Neural cell (in vitro differentiated cells): ENCODE measurements at regions not wholly inside any gene's neighbourhood (a gene's known extent, or its start where the extent isn't known, plus 50 kb on each side); places are given as distances from the start of the nearest gene placed in this dataset.

Source experiments
- H2AFZ ChIP-seq: fragments of 200-600, 300-800 bp; sonication (generic), shearing (Covaris generic); 2 replicates; pipeline ENCODE4 v1.6.0; 2014; ENCODE audit warnings: low read depth, mild to moderate bottlenecking, antibody characterized with exemption, low read length, moderate library complexity
- H3F3A ChIP-seq: fragments of 200-600 bp; shearing (Covaris generic); 2 replicates; pipeline ENCODE4 v1.6.1; 2016; ENCODE audit warnings: mild to moderate bottlenecking, moderate library complexity, mixed read lengths, antibody characterized with exemption, low read length; ENCODE audit not compliant: insufficient read depth, poor library complexity, severe bottlenecking
- H3K27ac ChIP-seq: fragments of 200-600, 300-800 bp; sonication (generic), shearing (Covaris generic); 2 replicates; pipeline ENCODE4 v1.5.1; 2014; ENCODE audit warnings: mild to moderate bottlenecking, low read length, moderate library complexity
- H3K27me3 ChIP-seq: fragments of 300-800, 200-600 bp; sonication (generic), shearing (Covaris generic); 2 replicates; pipeline ENCODE4 v1.6.0; 2014; ENCODE audit warnings: mild to moderate bottlenecking, low read depth, low read length, moderate library complexity; ENCODE audit not compliant: insufficient read depth
- H3K36me3 ChIP-seq: fragments of 300-800, 200-600 bp; sonication (generic), shearing (Covaris generic); 2 replicates; pipeline ENCODE4 v1.5.1; 2014; ENCODE audit warnings: mild to moderate bottlenecking, antibody characterized with exemption, low read length, moderate library complexity; ENCODE audit not compliant: insufficient read depth
- H3K4me2 ChIP-seq: fragments of 300-800, 200-600 bp; sonication (generic), shearing (Covaris generic); 2 replicates; pipeline ENCODE4 v1.6.0; 2014; ENCODE audit warnings: mild to moderate bottlenecking, low read length
- H3K4me3 ChIP-seq: fragments of 300-800, 200-600 bp; sonication (generic), shearing (Covaris generic); 2 replicates; pipeline ENCODE4 v1.5.1; 2014; ENCODE audit warnings: mild to moderate bottlenecking, low read length, moderate library complexity
- H3K79me2 ChIP-seq: fragments of 200-600 bp; shearing (Covaris generic); replicated peaks from 2 replicates; pipeline ENCODE4 v1.6.0; 2014; ENCODE audit warnings: mild to moderate bottlenecking, low read length, moderate library complexity; ENCODE audit not compliant: insufficient read depth
- H3K9ac ChIP-seq: fragments of 300-800, 200-600 bp; sonication (generic), shearing (Covaris generic); 2 replicates; pipeline ENCODE4 v1.6.1; 2016; ENCODE audit warnings: mild to moderate bottlenecking, low read length, mixed read lengths
- H3K9me2 ChIP-seq: fragments of 200-600 bp; shearing (Covaris generic); 2 replicates; pipeline ENCODE4 v1.6.1; 2016; ENCODE audit warnings: mild to moderate bottlenecking, low read length, mixed read lengths; ENCODE audit not compliant: insufficient read depth
- H3K9me3 ChIP-seq: fragments of 200-600, 300-800 bp; sonication (generic), shearing (Covaris generic); 2 replicates; pipeline ENCODE4 v1.6.1; 2016; ENCODE audit warnings: mild to moderate bottlenecking, mixed run types, low read length, moderate library complexity, mixed read lengths
- H4K20me1 ChIP-seq: fragments of 200-600 bp; shearing (Covaris generic); 2 replicates; pipeline ENCODE4 v1.6.1; 2016; ENCODE audit warnings: mild to moderate bottlenecking, mixed run types; ENCODE audit not compliant: insufficient read depth
- CTCF ChIP-seq: fragments of 450-650 bp; IDR thresholded peaks from 2 replicates; pipeline ENCODE4 v1.5.1; 2014; ENCODE audit warnings: antibody characterized with exemption, mild to moderate bottlenecking, moderate library complexity; ENCODE audit not compliant: poor library complexity, severe bottlenecking
- EP300 ChIP-seq: fragments of 450-650 bp; conservative IDR thresholded peaks from 2 replicates; pipeline ENCODE4 v1.6.1; 2014; ENCODE audit warnings: antibody characterized with exemption, mild to moderate bottlenecking, moderate library complexity; ENCODE audit not compliant: poor library complexity, severe bottlenecking
- EZH2 ChIP-seq: fragments of 200-600, 300-800 bp; shearing (Covaris generic), sonication (generic); IDR thresholded peaks from 2 replicates; pipeline ENCODE4 v1.6.1; 2014; ENCODE audit warnings: antibody characterized with exemption, low read length, borderline replicate concordance, mild to moderate bottlenecking; ENCODE audit not compliant: insufficient read depth, poor library complexity, severe bottlenecking
- MXI1 ChIP-seq: fragments of 450-650 bp; conservative IDR thresholded peaks from 2 replicates; pipeline ENCODE4 v1.6.1; 2014; ENCODE audit warnings: antibody characterized with exemption, mild to moderate bottlenecking; ENCODE audit not compliant: poor library complexity, severe bottlenecking
- POLR2AphosphoS5 ChIP-seq: IDR thresholded peaks from 2 replicates; pipeline ENCODE4 v1.6.1; 2012
- RAD21 ChIP-seq: fragments of 450-650 bp; conservative IDR thresholded peaks from 2 replicates; pipeline ENCODE4 v1.6.1; 2014; ENCODE audit warnings: antibody characterized with exemption, mild to moderate bottlenecking, moderate library complexity
- REST ChIP-seq: IDR thresholded peaks from 2 replicates; pipeline ENCODE4 v1.6.1; 2012; ENCODE audit warnings: borderline replicate concordance
- SMC3 ChIP-seq: fragments of 450-650 bp; conservative IDR thresholded peaks from 2 replicates; pipeline ENCODE4 v1.6.1; 2014; ENCODE audit warnings: antibody characterized with exemption, mild to moderate bottlenecking, moderate library complexity; ENCODE audit not compliant: poor library complexity
- TAF1 ChIP-seq: IDR thresholded peaks from 2 replicates; pipeline ENCODE4 v1.6.1; 2012; ENCODE audit warnings: low read depth

- Histone ChIP-seq H2AFZ (no peak overlapping the region), H3K27me3 (no peaks in the 10 kb centered on the region), H3K9me2 (no peaks in the 10 kb centered on the region), H3K4me3 (no peak overlapping the region), H3K4me2 (no peak overlapping the region), H3F3A (no peaks in the 10 kb centered on the region), H3K9me3 (no peaks in the 10 kb centered on the region), H3K27ac (no peak overlapping the region), H3K9ac (no peak overlapping the region), H3K36me3 (no peaks in the 10 kb centered on the region), H3K79me2 (no peaks in the 10 kb centered on the region), H4K20me1 (no peaks in the 10 kb centered on the region)
- TF ChIP-seq EP300 (no peak), EZH2 (no peak), REST (no peak), TAF1 (no peak)
Observed at GRCh38 chr3:80993241-80993945, 768.1 kb downstream of the GBE1 start.

DNA sequence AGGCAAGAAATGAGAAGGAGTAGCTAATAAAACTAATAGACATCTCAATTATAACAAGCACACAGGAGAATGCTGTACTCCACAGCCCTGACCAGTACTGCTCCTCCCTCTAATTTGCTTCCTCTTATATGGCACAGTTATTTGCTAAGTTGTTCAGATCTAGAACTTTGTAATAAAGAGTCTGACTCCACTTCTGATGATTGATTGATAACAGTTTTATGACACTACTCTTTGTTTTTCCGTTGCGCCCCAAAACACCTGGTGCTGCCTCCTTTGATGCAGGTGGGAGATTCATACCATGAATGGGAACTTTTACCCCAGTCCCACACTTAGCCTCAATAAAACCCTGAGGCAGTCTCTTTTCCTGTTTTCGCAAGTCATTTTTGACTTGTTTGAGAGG lies 777.7 kb downstream of the GBE1 start:
- no peaks in the 10 kb centered on the region for H3K79me2 ChIP-seq
- H3K4me2 ChIP-seq: no peak overlapping the region
- H3K9ac ChIP-seq: no peak overlapping the region
- peaks cover 4% of the 10 kb centered on the region for H3F3A ChIP-seq
- no peaks in the 10 kb centered on the region for H3K36me3 ChIP-seq
- no peaks in the 10 kb centered on the region for H3K9me2 ChIP-seq
- no peaks in the 10 kb centered on the region for H4K20me1 ChIP-seq
- H3K27me3 ChIP-seq: no peaks in the 10 kb centered on the region
- no peak overlapping the region for H3K4me3 ChIP-seq
- H3K27ac ChIP-seq: no peak overlapping the region
- no peaks in the 10 kb centered on the region for H3K9me3 ChIP-seq
- H2AFZ ChIP-seq: no peak overlapping the region
- TF ChIP-seq REST (no peak), SMC3 (no peak), TAF1 (no peak), MXI1 (no peak), RAD21 (no peak), EP300 (no peak), EZH2 (no peak), POLR2AphosphoS5 (no peak), CTCF (no peak)
